ENCODE measurements at regions not wholly inside any gene's neighbourhood (a gene's known extent, or its start where the extent isn't known, plus 50 kb on each side); places are given as distances from the start of the nearest gene placed in this dataset.

GRCh38 chr5:4405614-4406219 lies 734.4 kb upstream of the ADAMTS16 start:
- no peaks in the 10 kb centered on the region for H3K79me2 ChIP-seq (ENCODE audit: insufficient read depth, low read depth, low read length)
- H4K20me1 ChIP-seq (ENCODE audit: insufficient read depth, low read length): no peaks in the 10 kb centered on the region
- no peaks in the 10 kb centered on the region for H3K9me3 ChIP-seq (ENCODE audit: low read length)
- H3K9me2 ChIP-seq (ENCODE audit: insufficient read depth, low read length): no peaks in the 10 kb centered on the region
- no peak overlapping the region for H3K27ac ChIP-seq (ENCODE audit: low read depth, low read length, poor library complexity, severe bottlenecking)
- BruUV-seq (replicated peaks): no TSS peak
- intact Hi-C loops (cut with micrococcal nuclease; ENCODE audit: unreplicated experiment): no loop called here
- no peak for DNase-seq (ENCODE audit: low spot score)
- no peak overlapping the region for H3K4me3 ChIP-seq (ENCODE audit: low read depth, low read length, poor library complexity, severe bottlenecking)
- ChIA-PET CTCF (ENCODE audit: unreplicated experiment) (no interaction called here), POLR2A (interaction anchor here (1.0 kb wide), 1 partner anchor 17 kb away, joined by 3 read pairs; no protein-coding TSS in a partner anchor)
- H3K36me3 ChIP-seq (ENCODE audit: insufficient read depth, low read length): no peaks in the 10 kb centered on the region
- H3K4me1 ChIP-seq (ENCODE audit: insufficient read depth, low read length, poor library complexity, severe bottlenecking): no peaks in the 10 kb centered on the region
- no peak overlapping the region for H2AFZ ChIP-seq (ENCODE audit: low read length)
- no peak overlapping the region for H3K4me2 ChIP-seq (ENCODE audit: low read length)
- TF ChIP-seq CTCF (conservative IDR thresholded peaks at IDR 0.05; ENCODE audit: low read length) (no peak), EZH2phosphoT487 (IDR thresholded peaks at IDR 0.05; ENCODE audit: borderline replicate concordance, low read depth, low read length) (no peak)

GRCh38 chr5:4410151-4410550 lies 730.0 kb upstream of the ADAMTS16 start:
- Histone ChIP-seq H3K27ac (ENCODE audit: low read depth, low read length, poor library complexity, severe bottlenecking) (no peak overlapping the region), H3K9me2 (ENCODE audit: insufficient read depth, low read length) (no peaks in the 10 kb centered on the region), H3K79me2 (ENCODE audit: insufficient read depth, low read depth, low read length) (no peaks in the 10 kb centered on the region), H3K36me3 (ENCODE audit: insufficient read depth, low read length) (no peaks in the 10 kb centered on the region), H2AFZ (ENCODE audit: low read length) (no peak overlapping the region), H3K4me2 (ENCODE audit: low read length) (no peak overlapping the region), H3K4me3 (ENCODE audit: low read depth, low read length, poor library complexity, severe bottlenecking) (no peak overlapping the region), H4K20me1 (ENCODE audit: insufficient read depth, low read length) (no peaks in the 10 kb centered on the region), H3K9me3 (ENCODE audit: low read length) (no peaks in the 10 kb centered on the region), H3K4me1 (ENCODE audit: insufficient read depth, low read length, poor library complexity, severe bottlenecking) (no peaks in the 10 kb centered on the region)
- BruUV-seq (replicated peaks): no TSS peak
- no peak for DNase-seq (ENCODE audit: low spot score)
- intact Hi-C loops (cut with micrococcal nuclease; ENCODE audit: unreplicated experiment): no loop called here
- POLR2A ChIA-PET: interaction anchor here (0.6 kb wide), 1 partner anchor 166 kb away, joined by 3 read pairs; no protein-coding TSS in a partner anchor
- no peak for TF ChIP-seq EZH2phosphoT487 (IDR thresholded peaks at IDR 0.05; ENCODE audit: borderline replicate concordance, low read depth, low read length)
- TF ChIP-seq CTCF (conservative IDR thresholded peaks at IDR 0.05; ENCODE audit: low read length): no peak
- CTCF ChIA-PET (ENCODE audit: unreplicated experiment): no interaction called here

GRCh38 chr5:4411664-4412063 lies 728.5 kb upstream of the ADAMTS16 start:
- Histone ChIP-seq H2AFZ (ENCODE audit: low read length) (no peak overlapping the region), H3K4me2 (ENCODE audit: low read length) (no peak overlapping the region), H3K4me3 (ENCODE audit: low read depth, low read length, poor library complexity, severe bottlenecking) (no peak overlapping the region), H3K27ac (ENCODE audit: low read depth, low read length, poor library complexity, severe bottlenecking) (no peak overlapping the region), H3K4me1 (ENCODE audit: insufficient read depth, low read length, poor library complexity, severe bottlenecking) (no peaks in the 10 kb centered on the region), H3K79me2 (ENCODE audit: insufficient read depth, low read depth, low read length) (no peaks in the 10 kb centered on the region), H3K9me2 (ENCODE audit: insufficient read depth, low read length) (no peaks in the 10 kb centered on the region), H3K9me3 (ENCODE audit: low read length) (no peaks in the 10 kb centered on the region), H3K36me3 (ENCODE audit: insufficient read depth, low read length) (no peaks in the 10 kb centered on the region), H4K20me1 (ENCODE audit: insufficient read depth, low read length) (no peaks in the 10 kb centered on the region)
- BruUV-seq (replicated peaks): no TSS peak
- POLR2A ChIA-PET: no interaction called here
- no peak for DNase-seq (ENCODE audit: low spot score)
- no peak for TF ChIP-seq EZH2phosphoT487 (IDR thresholded peaks at IDR 0.05; ENCODE audit: borderline replicate concordance, low read depth, low read length)
- no peak for TF ChIP-seq CTCF (conservative IDR thresholded peaks at IDR 0.05; ENCODE audit: low read length)
- intact Hi-C loops (cut with micrococcal nuclease; ENCODE audit: unreplicated experiment): no loop called here
- CTCF ChIA-PET (ENCODE audit: unreplicated experiment): no interaction called here

All from OCI-LY7 (cell line).